SJSA1 (cell line): ENCODE measurements at regions not wholly inside any gene's neighbourhood (a gene's known extent, or its start where the extent isn't known, plus 50 kb on each side); places are given as distances from the start of the nearest gene placed in this dataset.

Source experiments
- DNase-seq, 2 experiments: peaks; one replicate each; pipeline ENCODE4 v3.0.0-alpha.2; 2015 to 2020; ENCODE audit warnings: low spot score in 2 of 2, low read depth in 1 of 2
- H3K27ac ChIP-seq: fragments of 250-450 bp; sonication (Bioruptor Pico); 2 replicates; pipeline ENCODE4 v1.5.1; 2020; ENCODE audit warnings: mild to moderate bottlenecking, moderate library complexity
- H3K27me3 ChIP-seq: fragments of 250-450 bp; sonication (Bioruptor Pico); replicated peaks from 2 replicates; pipeline ENCODE4 v1.5.1; 2020; ENCODE audit warnings: mild to moderate bottlenecking, moderate library complexity
- H3K36me3 ChIP-seq: fragments of 250-450 bp; sonication (Bioruptor Pico); 2 replicates; pipeline ENCODE4 v1.5.1; 2020; ENCODE audit warnings: mild to moderate bottlenecking
- H3K4me1 ChIP-seq: fragments of 250-450 bp; sonication (Bioruptor Pico); replicated peaks from 2 replicates; pipeline ENCODE4 v1.6.1; 2021; ENCODE audit warnings: mild to moderate bottlenecking
- H3K4me3 ChIP-seq: fragments of 250-450 bp; sonication (Bioruptor Pico); 2 replicates; pipeline ENCODE4 v1.5.1; 2020; ENCODE audit warnings: mild to moderate bottlenecking
- H3K9me3 ChIP-seq: fragments of 250-450 bp; sonication (Bioruptor Pico); replicated peaks from 2 replicates; pipeline ENCODE4 v1.5.1; 2020; ENCODE audit warnings: mild to moderate bottlenecking

DNA sequence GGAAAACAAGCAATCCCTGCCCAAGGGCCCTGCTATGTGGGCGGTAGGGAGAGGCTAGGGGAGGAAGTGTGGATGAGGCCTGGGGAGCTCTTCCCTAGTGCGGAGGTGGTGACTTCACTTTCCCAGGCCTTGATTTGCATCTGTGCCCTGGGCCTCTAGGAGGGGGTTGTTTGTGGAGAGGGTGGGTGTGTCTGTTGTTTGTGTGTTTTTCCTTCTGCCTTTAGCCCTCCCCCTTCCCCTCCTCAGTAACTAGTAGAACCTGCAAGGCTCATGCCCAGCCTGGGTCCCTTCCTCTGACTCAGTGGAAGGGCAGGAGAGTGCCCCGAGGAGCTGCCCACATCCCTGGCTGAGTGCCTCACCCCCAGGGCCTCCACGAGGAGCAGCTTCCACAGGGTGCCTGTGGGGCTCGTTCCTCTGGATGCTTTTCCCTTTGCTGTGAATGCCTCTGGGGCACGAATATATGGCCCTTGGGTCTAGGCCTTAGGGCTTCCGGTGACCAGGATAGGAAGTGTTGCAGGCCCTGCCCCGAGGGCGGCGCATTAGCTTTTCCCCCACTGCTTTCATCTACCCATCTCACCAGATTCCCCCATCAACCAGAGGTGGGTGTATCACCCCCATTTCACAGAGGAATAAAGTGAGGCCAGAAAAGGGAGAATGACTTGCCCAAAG, 89.4 kb upstream of the DUSP5 start:
- H3K36me3 ChIP-seq: no peaks in the 10 kb centered on the region
- H3K27me3 ChIP-seq: no peaks in the 10 kb centered on the region
- H3K9me3 ChIP-seq: no peaks in the 10 kb centered on the region
- peak overlapping the region; percentile 95 for H3K27ac ChIP-seq
- peaks cover 52% of the 10 kb centered on the region for H3K4me1 ChIP-seq
- DNase-seq: peak; percentile 71 to 72
- H3K4me3 ChIP-seq: no peak overlapping the region

DNA sequence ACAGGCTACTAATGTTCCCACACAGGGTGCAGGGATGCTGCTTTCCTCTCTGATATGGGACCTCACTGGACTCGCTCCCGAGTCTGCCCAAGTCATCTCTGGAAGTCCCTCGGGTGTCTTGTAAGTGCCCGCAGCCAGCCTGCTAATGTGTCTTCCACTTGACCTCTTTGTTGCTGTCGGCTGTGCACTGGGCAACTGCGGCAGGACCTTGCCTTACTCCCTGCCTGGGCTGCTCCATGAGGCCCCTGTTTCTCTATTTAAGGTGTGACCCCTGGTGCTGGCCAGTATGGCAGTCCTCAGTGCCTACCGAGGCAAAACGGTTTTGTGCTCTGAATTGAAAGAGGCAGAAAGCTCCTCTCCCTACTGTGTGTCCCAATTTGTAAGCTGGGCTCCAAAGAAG, 88.8 kb upstream of the DUSP5 start:
- no peaks in the 10 kb centered on the region for H3K36me3 ChIP-seq
- no peak for DNase-seq
- H3K9me3 ChIP-seq: no peaks in the 10 kb centered on the region
- no peaks in the 10 kb centered on the region for H3K27me3 ChIP-seq
- H3K27ac ChIP-seq: peak overlapping the region; percentile 95
- peaks cover 58% of the 10 kb centered on the region for H3K4me1 ChIP-seq
- no peak overlapping the region for H3K4me3 ChIP-seq

DNA sequence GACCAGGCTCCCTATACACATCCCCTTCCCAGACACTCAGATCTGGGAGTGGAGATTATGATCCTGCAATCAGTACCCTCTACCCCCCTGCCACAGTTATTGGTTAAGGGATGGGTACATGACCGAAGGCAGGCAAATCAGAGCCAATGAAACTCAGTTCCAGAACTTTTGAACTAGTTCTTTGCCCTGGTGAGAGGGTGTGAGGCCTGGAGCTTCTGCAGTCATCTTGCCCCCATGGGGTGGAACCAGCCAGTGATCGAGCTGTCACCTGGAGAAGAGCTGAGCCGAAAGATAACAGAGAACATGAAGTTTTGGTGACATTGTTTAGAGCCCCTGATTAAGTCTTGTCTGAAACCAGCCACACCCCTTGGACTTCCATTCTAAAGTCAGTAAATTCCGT, 88.2 kb upstream of the DUSP5 start:
- H3K4me3 ChIP-seq: no peak overlapping the region
- no peak for DNase-seq
- no peaks in the 10 kb centered on the region for H3K27me3 ChIP-seq
- H3K4me1 ChIP-seq: peaks cover 63% of the 10 kb centered on the region
- no peaks in the 10 kb centered on the region for H3K9me3 ChIP-seq
- no peaks in the 10 kb centered on the region for H3K36me3 ChIP-seq
- H3K27ac ChIP-seq: peak overlapping the region; percentile 95

DNA sequence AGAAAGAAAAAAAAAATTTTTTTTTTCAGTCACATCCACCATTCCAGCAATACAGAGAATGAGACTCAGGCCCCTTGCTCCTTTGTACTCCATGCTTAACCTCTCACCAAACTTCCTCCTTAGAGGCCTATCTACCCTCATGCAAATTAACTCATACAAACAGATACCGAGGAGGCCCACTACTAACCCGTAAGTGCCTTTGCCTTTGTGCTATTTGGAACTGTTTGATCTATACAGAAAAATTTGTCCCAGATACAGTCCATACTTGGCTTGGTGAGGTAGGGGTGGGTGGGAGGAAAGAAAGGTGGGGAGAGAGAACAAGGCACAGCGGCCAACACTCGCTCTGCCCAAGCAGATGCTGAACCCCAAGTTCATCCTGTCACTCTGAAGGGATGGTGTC, 87.8 kb upstream of the DUSP5 start:
- Histone ChIP-seq H3K27me3 (no peaks in the 10 kb centered on the region), H3K9me3 (no peaks in the 10 kb centered on the region), H3K27ac (peak overlapping the region; percentile 95), H3K4me1 (peaks cover 68% of the 10 kb centered on the region), H3K4me3 (no peak overlapping the region), H3K36me3 (no peaks in the 10 kb centered on the region)
- no peak for DNase-seq

DNA sequence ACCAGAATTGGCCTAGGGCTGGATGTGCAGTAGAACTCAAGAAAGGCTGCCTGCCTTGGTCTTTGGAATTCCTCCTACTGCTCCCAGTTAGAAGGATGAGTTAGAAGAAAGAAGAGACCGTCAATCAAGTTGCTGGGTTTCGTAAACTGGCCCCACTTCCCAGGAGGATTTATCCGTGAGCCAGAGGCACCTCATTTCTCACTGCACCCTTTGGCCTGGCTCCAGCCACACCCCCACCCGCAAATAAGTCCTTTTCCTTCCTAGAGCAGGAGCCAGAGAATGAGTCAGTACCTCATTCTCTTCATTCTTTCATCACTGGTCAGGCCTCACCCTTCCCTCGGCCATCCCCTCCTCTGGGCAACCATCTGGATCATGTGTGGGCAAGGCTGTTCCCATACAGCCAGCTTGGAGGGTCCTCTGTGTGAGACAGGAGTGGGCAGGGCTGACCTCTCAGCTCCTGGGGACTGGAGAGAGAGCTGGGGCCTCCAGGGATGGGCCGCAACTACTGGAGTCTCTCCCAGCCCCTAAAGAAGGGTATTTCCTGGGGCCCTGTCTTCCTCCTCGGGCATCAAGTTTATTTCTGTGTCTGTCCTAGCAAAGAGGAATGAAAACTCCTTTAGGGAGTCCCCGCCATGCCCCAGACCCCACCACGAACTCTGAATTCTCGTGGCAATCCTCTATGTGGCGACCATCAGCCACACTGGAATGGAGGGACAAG, 87.2 kb upstream of the DUSP5 start:
- peak; percentile 94 to 96 for DNase-seq
- no peaks in the 10 kb centered on the region for H3K27me3 ChIP-seq
- H3K27ac ChIP-seq: peak overlapping the region; percentile 95
- no peaks in the 10 kb centered on the region for H3K9me3 ChIP-seq
- H3K4me3 ChIP-seq: no peak overlapping the region
- no peaks in the 10 kb centered on the region for H3K36me3 ChIP-seq
- peaks cover 73% of the 10 kb centered on the region for H3K4me1 ChIP-seq

DNA sequence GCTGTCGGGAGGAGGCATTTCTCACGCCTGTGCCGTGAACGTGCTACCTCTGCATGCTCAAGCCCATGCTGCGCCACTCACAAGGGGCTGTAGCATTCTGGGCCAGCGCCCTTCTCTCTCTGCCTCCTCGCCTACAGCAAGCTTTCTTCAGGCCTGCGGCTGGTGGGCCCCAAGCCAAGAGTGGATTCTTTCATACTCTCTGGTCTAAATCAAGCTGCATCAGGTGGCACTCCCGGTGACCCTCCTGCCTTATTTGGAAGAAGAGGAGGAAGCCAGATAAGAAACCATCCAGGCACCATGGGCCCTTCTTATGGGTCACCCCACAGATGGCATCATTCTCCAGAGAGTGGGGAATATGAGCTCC, 86.7 kb upstream of the DUSP5 start:
- DNase-seq: peak; percentile 73 to 74
- H3K9me3 ChIP-seq: no peaks in the 10 kb centered on the region
- H3K27me3 ChIP-seq: no peaks in the 10 kb centered on the region
- H3K27ac ChIP-seq: peak overlapping the region; percentile 95
- no peak overlapping the region for H3K4me3 ChIP-seq
- H3K36me3 ChIP-seq: no peaks in the 10 kb centered on the region
- peaks cover 76% of the 10 kb centered on the region for H3K4me1 ChIP-seq

DNA sequence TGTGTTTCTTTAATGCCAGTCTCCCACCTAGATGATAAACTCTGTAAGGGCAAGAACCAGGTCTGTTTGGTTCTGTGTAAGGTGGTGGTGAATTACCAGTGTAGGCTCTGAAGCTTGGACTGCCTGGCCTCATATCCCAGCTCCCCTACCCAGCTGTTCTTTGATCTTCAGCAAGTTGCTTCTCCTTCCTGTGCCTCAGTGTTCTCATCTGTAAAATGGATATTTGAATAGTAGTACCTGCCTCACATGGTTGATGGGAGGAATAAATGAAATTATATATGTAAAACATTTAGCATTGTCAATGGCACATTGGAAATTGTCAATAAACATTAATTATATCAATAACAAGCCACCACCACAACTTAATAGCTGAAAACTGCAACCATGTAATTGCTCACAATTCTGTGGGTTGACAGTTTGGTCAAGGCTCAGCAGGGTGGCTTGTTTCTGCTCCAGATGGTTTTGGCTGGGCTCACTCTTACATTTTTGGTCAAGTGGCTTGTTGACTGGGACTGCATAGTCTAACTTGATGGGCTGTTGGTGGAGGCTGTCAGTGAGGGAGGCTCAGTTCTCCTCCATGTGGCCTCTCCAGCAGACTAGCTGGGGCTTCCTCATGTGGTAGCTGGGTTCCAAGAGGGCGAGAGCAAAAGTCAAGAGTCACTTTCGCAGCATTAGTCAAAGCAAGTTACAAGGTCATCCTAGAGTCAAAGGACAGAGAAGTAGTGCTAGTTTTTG, 84.5 kb upstream of the DUSP5 start:
- H3K4me3 ChIP-seq: no peak overlapping the region
- H3K9me3 ChIP-seq: peaks cover 8% of the 10 kb centered on the region
- peaks cover 66% of the 10 kb centered on the region for H3K4me1 ChIP-seq
- H3K27ac ChIP-seq: no peak overlapping the region
- no peaks in the 10 kb centered on the region for H3K27me3 ChIP-seq
- H3K36me3 ChIP-seq: no peaks in the 10 kb centered on the region
- DNase-seq: no peak

DNA sequence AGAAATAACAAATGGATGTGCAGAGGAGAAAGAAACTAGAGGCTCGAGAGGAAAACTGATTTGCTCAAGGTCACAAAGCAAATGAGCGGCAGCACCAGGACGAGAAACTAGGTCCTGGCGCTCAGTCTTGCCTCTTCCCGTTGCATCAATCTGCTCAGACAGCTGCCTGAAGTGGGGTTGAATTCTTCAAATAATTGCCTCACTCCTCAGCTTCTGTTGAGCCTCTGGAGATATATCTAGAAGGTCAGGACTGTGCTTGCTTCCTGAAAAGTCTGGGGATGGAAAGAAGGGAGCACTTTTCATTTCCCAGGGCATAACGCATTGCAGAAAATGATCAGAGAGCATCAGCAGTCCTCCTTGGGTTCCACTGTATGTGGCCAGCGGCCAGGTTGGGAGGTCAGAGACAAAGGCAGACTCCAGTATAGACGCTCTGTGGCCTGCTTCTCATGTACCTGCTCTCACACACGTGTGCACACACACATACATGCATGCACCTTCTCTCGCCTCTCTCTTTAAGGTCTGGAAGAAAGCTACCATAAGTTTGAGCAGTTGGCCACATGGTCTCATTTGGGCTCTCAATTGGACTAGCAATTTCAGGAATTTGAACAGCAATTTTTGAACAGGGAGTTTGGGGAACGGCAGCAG, 83.7 kb upstream of the DUSP5 start:
- Histone ChIP-seq H3K27ac (peak overlapping the region; percentile 24), H3K27me3 (no peaks in the 10 kb centered on the region), H3K4me3 (no peak overlapping the region), H3K4me1 (peaks cover 58% of the 10 kb centered on the region), H3K36me3 (no peaks in the 10 kb centered on the region), H3K9me3 (peaks cover 8% of the 10 kb centered on the region)
- no peak for DNase-seq

DNA sequence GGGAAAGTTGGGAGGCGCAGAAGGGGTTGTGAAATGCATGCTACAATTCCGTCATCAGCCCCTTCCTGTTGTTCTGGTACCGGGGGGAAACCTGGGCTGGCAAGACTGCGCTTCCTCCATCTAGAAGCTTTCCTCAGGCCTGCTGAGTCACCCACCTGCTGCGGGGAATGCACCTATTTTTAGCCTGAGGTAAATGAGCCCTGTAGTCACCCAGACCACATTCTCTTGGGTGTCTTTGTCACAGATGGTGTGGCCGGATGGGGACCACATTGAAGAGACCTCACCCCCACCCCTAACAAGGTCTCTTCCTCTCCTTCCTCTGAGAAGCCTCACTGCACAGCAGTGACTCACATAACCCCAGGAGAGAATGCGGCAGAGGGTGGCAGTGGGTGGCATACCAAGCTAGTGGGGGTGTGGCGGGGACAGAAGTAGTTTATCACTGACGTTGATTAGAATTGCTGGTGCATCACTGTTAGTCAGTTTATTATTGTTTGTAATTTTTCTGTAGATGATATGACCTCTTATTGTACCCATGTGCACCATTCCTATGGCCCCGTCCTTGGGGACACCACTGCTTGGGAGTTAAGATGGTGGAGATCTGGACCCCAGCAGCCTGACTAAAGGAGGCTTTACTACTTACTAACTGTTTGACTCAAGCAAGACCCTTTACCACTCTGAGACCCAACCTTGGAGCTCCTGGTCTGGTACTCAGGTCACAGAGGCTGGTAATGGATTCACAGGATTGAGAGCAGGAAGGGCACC, 83.0 kb upstream of the DUSP5 start:
- Histone ChIP-seq H3K27ac (peak overlapping the region; percentile 24), H3K36me3 (no peaks in the 10 kb centered on the region), H3K4me1 (peaks cover 51% of the 10 kb centered on the region), H3K27me3 (no peaks in the 10 kb centered on the region), H3K4me3 (no peak overlapping the region), H3K9me3 (peaks cover 8% of the 10 kb centered on the region)
- DNase-seq: peak; percentile 89 to 91

DNA sequence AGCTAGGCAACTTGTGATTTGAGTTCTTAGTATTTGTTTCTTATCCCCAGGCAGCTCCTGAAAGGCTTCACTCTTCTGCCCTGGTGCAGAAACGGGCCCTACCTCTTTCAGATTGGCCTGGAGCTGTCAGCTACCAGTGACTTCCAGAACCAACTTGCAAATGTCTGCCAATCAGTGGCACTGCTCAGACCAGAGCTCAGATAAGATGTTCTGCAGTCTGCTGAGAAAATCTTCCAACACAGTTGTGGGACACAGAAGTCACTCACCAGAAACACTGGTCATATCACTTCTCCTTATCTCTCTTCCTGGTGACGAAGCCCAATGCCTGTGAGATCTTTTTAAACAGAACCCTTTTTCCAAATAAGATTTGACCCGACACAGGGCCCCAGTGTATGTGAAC, 81.9 kb upstream of the DUSP5 start:
- H3K27ac ChIP-seq: no peak overlapping the region
- H3K27me3 ChIP-seq: no peaks in the 10 kb centered on the region
- H3K9me3 ChIP-seq: peaks cover 8% of the 10 kb centered on the region
- H3K4me3 ChIP-seq: no peak overlapping the region
- no peak for DNase-seq
- no peaks in the 10 kb centered on the region for H3K36me3 ChIP-seq
- H3K4me1 ChIP-seq: peaks cover 49% of the 10 kb centered on the region

DNA sequence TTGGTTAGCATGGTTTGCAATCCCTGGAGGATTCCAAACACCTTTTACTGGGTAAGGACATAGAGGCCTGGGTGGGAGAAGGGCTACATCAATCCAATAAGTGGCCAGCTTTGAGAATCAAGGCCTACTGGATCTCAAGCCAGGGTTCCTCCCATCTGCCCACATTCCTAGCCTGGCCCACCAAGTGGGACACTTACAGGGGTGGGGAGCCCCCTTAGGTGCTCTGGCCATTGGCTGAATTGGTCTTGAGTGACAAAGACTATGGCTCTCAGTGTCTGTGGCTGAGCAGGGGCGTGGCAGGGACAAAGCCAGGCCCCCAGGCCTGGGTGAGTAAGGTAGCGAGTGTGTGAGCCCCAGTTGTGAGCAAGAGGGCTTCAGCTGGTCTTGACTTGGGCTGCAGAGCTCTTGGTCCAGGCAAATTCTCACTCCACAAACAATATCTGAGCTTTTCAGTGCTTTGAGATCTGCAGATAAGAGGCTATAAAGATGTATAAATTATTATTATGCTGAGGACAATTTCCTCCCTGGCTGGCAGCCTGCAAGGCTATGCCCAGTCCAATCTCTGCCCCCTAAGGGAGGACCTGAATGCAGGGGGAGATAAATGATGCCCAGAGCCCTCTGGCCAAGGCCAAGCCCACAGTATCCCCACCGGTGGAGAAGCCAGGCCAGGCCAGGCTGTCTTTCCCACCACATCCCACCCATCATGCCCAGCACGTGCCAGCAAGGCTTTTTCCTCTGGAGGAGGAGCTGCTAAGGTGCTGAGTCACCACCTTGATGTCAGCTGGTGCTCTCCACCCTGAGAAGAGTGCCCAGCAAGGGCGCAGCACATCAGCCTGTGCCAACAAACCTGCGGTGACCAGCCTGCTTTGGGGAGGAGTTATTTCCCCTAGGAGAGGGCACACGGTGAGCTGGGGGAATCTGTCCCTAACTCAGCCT, 80.7 kb upstream of the DUSP5 start:
- Histone ChIP-seq H3K27ac (no peak overlapping the region), H3K4me1 (peaks cover 43% of the 10 kb centered on the region), H3K4me3 (no peak overlapping the region), H3K9me3 (peaks cover 8% of the 10 kb centered on the region), H3K27me3 (no peaks in the 10 kb centered on the region), H3K36me3 (no peaks in the 10 kb centered on the region)
- DNase-seq: no peak

DNA sequence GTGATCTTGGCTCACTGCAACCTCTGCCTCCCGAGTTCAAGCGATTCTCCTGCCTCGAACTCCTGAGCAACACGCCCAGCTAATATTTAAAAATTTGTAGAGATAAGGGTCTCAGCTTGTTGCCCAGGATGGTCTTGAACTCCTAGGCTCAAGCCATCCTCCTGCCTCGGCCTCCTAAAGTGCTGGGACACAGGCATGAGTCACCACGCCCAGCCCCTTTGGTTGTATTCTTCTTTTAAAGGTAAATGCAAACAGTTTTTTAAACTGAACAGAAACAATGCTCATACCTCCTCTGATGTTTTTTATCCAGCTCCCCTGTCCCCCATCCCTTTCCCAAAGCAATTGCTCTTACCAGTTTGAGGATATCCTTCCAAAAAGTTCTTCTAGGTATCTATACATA, 79.5 kb upstream of the DUSP5 start:
- H3K4me1 ChIP-seq: peaks cover 43% of the 10 kb centered on the region
- no peak for DNase-seq
- no peaks in the 10 kb centered on the region for H3K36me3 ChIP-seq
- no peaks in the 10 kb centered on the region for H3K27me3 ChIP-seq
- no peak overlapping the region for H3K4me3 ChIP-seq
- peaks cover 8% of the 10 kb centered on the region for H3K9me3 ChIP-seq
- no peak overlapping the region for H3K27ac ChIP-seq
